Stomach smooth muscle (tissue), 2 donors: ENCODE measurements at regions not wholly inside any gene's neighbourhood (a gene's known extent, or its start where the extent isn't known, plus 50 kb on each side); places are given as distances from the start of the nearest gene placed in this dataset.
A peak's percentile ranks its signal among the peaks of the same experiment; 100 is the strongest.

Source experiments
- H3K27ac ChIP-seq: one replicate; pipeline ENCODE4 v1.7.0; 2013; ENCODE audit warnings: mild to moderate bottlenecking, low read length, inconsistent platforms
- H3K27me3 ChIP-seq, 2 donors: one replicate each; pipeline ENCODE4 v1.7.0; 2013; ENCODE audit warnings: low read length in 2 of 2; ENCODE audit not compliant: insufficient read depth in 2 of 2, control insufficient read depth in 1 of 2
- H3K36me3 ChIP-seq, 2 donors: one replicate each; pipeline ENCODE4 v1.7.0; 2013; ENCODE audit warnings: low read length in 2 of 2; ENCODE audit not compliant: control insufficient read depth in 2 of 2, insufficient read depth in 2 of 2
- H3K4me1 ChIP-seq: one replicate; pipeline ENCODE4 v1.7.0; 2013; ENCODE audit warnings: low read length; ENCODE audit not compliant: control insufficient read depth, insufficient read depth
- H3K4me3 ChIP-seq, 2 donors: one replicate each; pipeline ENCODE4 v1.7.0; 2013; ENCODE audit warnings: low read length in 2 of 2
- H3K9ac ChIP-seq, 2 donors: one replicate each; pipeline ENCODE4 v1.7.0; 2013; ENCODE audit warnings: low read length in 2 of 2, mild to moderate bottlenecking in 1 of 2
- H3K9me3 ChIP-seq, 2 donors: one replicate each; pipeline ENCODE4 v1.7.0; 2013; ENCODE audit warnings: low read length in 2 of 2; ENCODE audit not compliant: control insufficient read depth in 2 of 2
- donor health status: healthy.
- donor health status: Pancreatic carcinoma.

DNA sequence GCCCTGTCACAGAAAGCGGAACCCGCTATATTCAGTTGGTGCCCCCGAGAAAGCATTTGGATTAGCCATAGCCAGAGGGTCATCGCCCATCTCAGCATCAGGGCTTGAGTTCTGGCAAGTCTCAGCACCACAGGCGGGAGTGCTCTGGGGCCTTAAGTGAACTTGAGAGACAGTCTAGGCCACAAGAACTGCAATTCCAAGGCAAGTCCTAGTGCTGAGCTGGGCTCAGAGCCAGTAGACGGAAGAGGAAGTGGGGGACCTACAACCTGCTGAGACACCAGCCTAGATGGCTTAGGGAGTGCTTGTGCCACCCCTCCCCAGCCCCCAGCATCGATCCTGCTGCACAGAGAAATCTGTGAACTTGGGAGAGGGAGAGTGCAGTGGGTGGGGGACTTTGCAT lies 594.9 kb downstream of the CCDC171 start:
- no peak overlapping the region for H3K27ac ChIP-seq
- H3K36me3 ChIP-seq = no peaks in the 10 kb centered on the region
- peaks cover 20% of the 10 kb centered on the region for H3K4me1 ChIP-seq
- no peak overlapping the region for H3K9ac ChIP-seq
- H3K4me3 ChIP-seq = no peak overlapping the region
- no peaks in the 10 kb centered on the region for H3K27me3 ChIP-seq
- H3K9me3 ChIP-seq = no peaks in the 10 kb centered on the region

DNA sequence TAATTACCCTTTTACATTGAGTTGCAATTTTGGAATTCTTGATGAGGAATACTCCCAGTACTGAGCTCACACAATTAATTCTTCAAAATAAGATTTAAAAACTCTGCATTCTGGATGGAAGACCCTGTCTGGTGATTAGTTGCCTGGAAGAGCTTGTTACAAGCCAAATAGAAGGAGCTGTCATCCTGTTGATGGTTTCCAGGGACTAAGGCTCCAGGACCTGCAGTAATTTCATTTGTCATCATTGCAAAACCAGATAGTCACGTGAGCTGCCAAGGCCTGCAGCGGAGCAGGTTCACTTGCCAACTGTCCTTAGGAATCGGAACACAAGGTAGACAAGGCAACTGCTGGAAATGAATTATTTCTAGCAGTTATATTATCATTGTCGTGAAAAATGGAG lies 597.7 kb downstream of the CCDC171 start:
- Histone ChIP-seq H3K4me3 (no peak overlapping the region), H3K27me3 (no peaks in the 10 kb centered on the region), H3K9ac (no peak overlapping the region), H3K4me1 (peaks cover 38% of the 10 kb centered on the region), H3K36me3 (no peaks in the 10 kb centered on the region), H3K27ac (peak overlapping the region; percentile 73), H3K9me3 (no peaks in the 10 kb centered on the region)

- Histone ChIP-seq H3K27me3 (no peaks in the 10 kb centered on the region), H3K9me3 (no peaks in the 10 kb centered on the region), H3K9ac (peak overlapping the region in 1 of 2 donors; percentile 6), H3K4me1 (peaks cover 38% of the 10 kb centered on the region), H3K36me3 (no peaks in the 10 kb centered on the region), H3K4me3 (peak overlapping the region; percentile 23 to 35), H3K27ac (peak overlapping the region; percentile 73)
These were observed 598.3 kb downstream of the CCDC171 start for GRCh38 chr9:16150938-16151650.

DNA sequence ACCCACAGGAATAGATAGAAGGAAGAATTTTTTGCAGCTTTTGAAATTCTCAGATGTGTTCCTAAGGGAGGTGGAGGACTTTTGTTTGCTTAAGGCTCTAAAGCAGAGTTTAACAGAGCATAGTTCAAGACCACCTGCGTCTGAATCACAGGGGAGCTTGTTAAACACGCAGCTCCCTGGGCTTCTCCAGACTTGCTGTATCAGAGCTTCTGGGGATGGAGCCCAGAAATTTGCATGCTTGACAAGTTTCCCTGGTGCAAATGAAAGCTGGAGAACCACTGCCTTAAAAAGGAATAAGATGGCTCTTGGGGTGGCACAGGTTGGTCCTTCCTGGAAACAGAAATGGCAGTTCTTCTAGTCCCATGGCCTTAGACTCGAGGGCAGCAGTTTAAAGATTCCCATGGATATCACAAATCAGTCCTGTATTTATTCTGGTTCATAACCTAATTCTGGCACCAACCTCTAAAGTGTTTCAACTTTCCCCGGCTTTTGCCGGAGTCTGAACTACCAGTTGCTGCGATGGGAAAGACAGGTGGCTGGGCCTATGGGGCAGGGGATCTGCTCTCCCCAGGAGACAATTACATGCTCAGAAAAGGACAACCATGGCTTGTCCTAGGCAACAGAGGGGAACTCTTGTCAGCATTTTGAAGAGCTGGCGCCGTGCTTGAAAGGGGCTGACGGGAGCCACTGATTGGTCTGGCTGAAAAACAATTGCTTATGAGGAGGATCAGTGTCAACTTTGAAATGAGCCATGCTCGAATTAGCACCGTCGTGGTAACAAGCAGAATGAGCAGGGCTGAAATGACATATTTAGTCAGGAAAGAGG lies 599.6 kb downstream of the CCDC171 start:
- H3K27ac ChIP-seq = peak overlapping the region; percentile 73

GRCh38 chr9:16153221-16153620 lies 600.4 kb downstream of the CCDC171 start:
- no peaks in the 10 kb centered on the region for H3K36me3 ChIP-seq

More for the DNA sequence above, 599.6 kb downstream of the CCDC171 start:
- no peaks in the 10 kb centered on the region for H3K9me3 ChIP-seq
- no peaks in the 10 kb centered on the region for H3K27me3 ChIP-seq
- no peak overlapping the region for H3K4me3 ChIP-seq
- peaks cover 38% of the 10 kb centered on the region for H3K4me1 ChIP-seq
- H3K36me3 ChIP-seq = no peaks in the 10 kb centered on the region
- no peak overlapping the region for H3K9ac ChIP-seq

DNA sequence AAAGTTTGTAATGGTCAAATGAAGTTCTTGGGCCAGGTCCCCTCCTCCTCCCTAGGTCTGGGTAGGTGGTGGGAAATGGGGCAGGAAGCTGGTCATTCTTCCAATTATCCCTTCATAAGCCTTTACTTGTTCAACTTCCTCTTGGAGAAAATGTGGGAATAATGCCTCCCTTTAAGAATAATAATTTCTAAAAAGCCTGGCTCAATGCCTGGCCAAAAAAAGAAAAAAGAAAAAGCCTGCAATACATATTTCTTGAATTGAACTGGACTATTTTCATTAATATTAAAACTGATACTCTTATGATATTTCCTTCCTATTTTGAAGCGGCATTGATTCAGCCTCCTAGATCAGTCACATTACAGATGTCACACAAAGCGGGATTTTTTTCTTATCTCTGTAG lies 600.9 kb downstream of the CCDC171 start:
- Histone ChIP-seq H3K36me3 (no peaks in the 10 kb centered on the region), H3K4me1 (peaks cover 38% of the 10 kb centered on the region), H3K4me3 (no peak overlapping the region), H3K27ac (peak overlapping the region; percentile 73), H3K9ac (no peak overlapping the region), H3K27me3 (no peaks in the 10 kb centered on the region), H3K9me3 (no peaks in the 10 kb centered on the region)

More at GRCh38 chr9:16153221-16153620, 600.4 kb downstream of the CCDC171 start:
- Histone ChIP-seq H3K27me3 (no peaks in the 10 kb centered on the region), H3K27ac (peak overlapping the region; percentile 73), H3K4me3 (no peak overlapping the region), H3K9me3 (no peaks in the 10 kb centered on the region), H3K4me1 (peaks cover 38% of the 10 kb centered on the region), H3K9ac (no peak overlapping the region)

GRCh38 chr9:16154521-16155078 lies 601.8 kb downstream of the CCDC171 start:
- no peaks in the 10 kb centered on the region for H3K9me3 ChIP-seq
- H3K9ac ChIP-seq = no peak overlapping the region
- H3K27me3 ChIP-seq = no peaks in the 10 kb centered on the region
- no peak overlapping the region for H3K27ac ChIP-seq
- H3K36me3 ChIP-seq = no peaks in the 10 kb centered on the region
- peak overlapping the region in 1 of 2 donors; percentile 54 for H3K4me3 ChIP-seq
- peaks cover 38% of the 10 kb centered on the region for H3K4me1 ChIP-seq

GRCh38 chr9:16155878-16156277 lies 603.0 kb downstream of the CCDC171 start:
- H3K9me3 ChIP-seq = no peaks in the 10 kb centered on the region
- no peaks in the 10 kb centered on the region for H3K27me3 ChIP-seq
- H3K9ac ChIP-seq = no peak overlapping the region
- no peak overlapping the region for H3K4me3 ChIP-seq
- peaks cover 36% of the 10 kb centered on the region for H3K4me1 ChIP-seq
- no peak overlapping the region for H3K27ac ChIP-seq
- H3K36me3 ChIP-seq = no peaks in the 10 kb centered on the region

DNA sequence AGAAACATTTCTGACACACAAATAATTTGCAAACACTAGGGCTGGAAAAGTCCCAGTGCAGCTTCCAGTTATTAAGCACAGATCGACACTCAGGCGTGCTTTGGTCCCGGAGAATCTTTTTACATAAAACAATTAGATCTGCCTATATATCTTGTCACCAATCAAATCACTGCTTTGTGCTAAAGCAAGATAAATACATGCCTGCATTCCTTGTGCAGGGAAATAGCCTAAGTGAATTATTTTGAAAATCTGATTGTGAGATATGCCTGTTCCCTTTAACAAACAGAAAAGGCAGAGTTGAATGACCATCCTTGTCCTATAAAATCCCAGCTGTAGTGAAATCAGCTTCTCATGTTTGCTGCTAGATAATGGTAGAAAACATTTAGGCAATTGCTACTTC lies 604.4 kb downstream of the CCDC171 start:
- H3K4me3 ChIP-seq = no peak overlapping the region
- no peak overlapping the region for H3K9ac ChIP-seq
- H3K27ac ChIP-seq = no peak overlapping the region

GRCh38 chr9:16157651-16158050 lies 604.8 kb downstream of the CCDC171 start:
- Histone ChIP-seq H3K9me3 (no peaks in the 10 kb centered on the region), H3K36me3 (no peaks in the 10 kb centered on the region), H3K27me3 (no peaks in the 10 kb centered on the region), H3K9ac (no peak overlapping the region), H3K4me1 (peaks cover 18% of the 10 kb centered on the region), H3K4me3 (no peak overlapping the region), H3K27ac (no peak overlapping the region)

More for the DNA sequence above, 604.4 kb downstream of the CCDC171 start:
- Histone ChIP-seq H3K36me3 (no peaks in the 10 kb centered on the region), H3K4me1 (peaks cover 23% of the 10 kb centered on the region), H3K27me3 (no peaks in the 10 kb centered on the region), H3K9me3 (no peaks in the 10 kb centered on the region)
